NCI-H2029 (cell line): ENCODE measurements at regions not wholly inside any gene's neighbourhood (a gene's known extent, or its start where the extent isn't known, plus 50 kb on each side); places are given as distances from the start of the nearest gene placed in this dataset.
A peak's percentile ranks its signal among the peaks of the same experiment; 100 is the strongest.
"Not testable (repeated sequence)": the region's sequence is repeated elsewhere in the genome, so short reads cannot be mapped to it uniquely, and the experiment has no call there.

ENCODE experiments used
- DNase-seq: peaks from one replicate; lab custom pipeline; 2025; lab: John Stamatoyannopoulos, UW

GRCh38 chr5:7088849-7089248 is 307.1 kb upstream of the ADCY2 start:
- no peak for DNase-seq

GRCh38 chr5:7094626-7095025 is 301.3 kb upstream of the ADCY2 start:
- no peak for DNase-seq

GRCh38 chr5:7096294-7096693 is 299.6 kb upstream of the ADCY2 start:
- DNase-seq: no peak

GRCh38 chr5:7105358-7105757 is 290.6 kb upstream of the ADCY2 start:
- no peak for DNase-seq

- no peak for DNase-seq
These were observed 278.0 kb upstream of the ADCY2 start for GRCh38 chr5:7117961-7118360.

GRCh38 chr5:7131680-7132079 is 264.3 kb upstream of the ADCY2 start:
- no peak for DNase-seq

- DNase-seq: no peak
These were observed 249.1 kb upstream of the ADCY2 start for GRCh38 chr5:7146886-7147285.

GRCh38 chr5:7157083-7157482 is 238.9 kb upstream of the ADCY2 start:
- no peak for DNase-seq

GRCh38 chr5:7169240-7169878 is 226.6 kb upstream of the ADCY2 start:
- no peak for DNase-seq

GRCh38 chr5:7170785-7171184 is 225.2 kb upstream of the ADCY2 start:
- DNase-seq: not testable (repeated sequence)

GRCh38 chr5:7179364-7179763 is 216.6 kb upstream of the ADCY2 start:
- DNase-seq: no peak

GRCh38 chr5:7181841-7182240 is 214.1 kb upstream of the ADCY2 start:
- DNase-seq: no peak

- no peak for DNase-seq
These were observed 210.2 kb upstream of the ADCY2 start for GRCh38 chr5:7185742-7186141.

GRCh38 chr5:7186818-7187217 is 209.1 kb upstream of the ADCY2 start:
- DNase-seq: no peak

- no peak for DNase-seq
These were observed 205.2 kb upstream of the ADCY2 start for GRCh38 chr5:7190712-7191250.

GRCh38 chr5:7192016-7192415 is 203.9 kb upstream of the ADCY2 start:
- no peak for DNase-seq

GRCh38 chr5:7202846-7203245 is 193.1 kb upstream of the ADCY2 start:
- DNase-seq: no peak

GRCh38 chr5:7207979-7208378 is 188.0 kb upstream of the ADCY2 start:
- DNase-seq: peak; percentile 8

GRCh38 chr5:7208938-7209337 is 187.0 kb upstream of the ADCY2 start:
- peak; percentile 58 for DNase-seq

- no peak for DNase-seq
These were observed 186.3 kb upstream of the ADCY2 start for GRCh38 chr5:7209658-7210057.

GRCh38 chr5:7210549-7210948 is 185.4 kb upstream of the ADCY2 start:
- DNase-seq: no peak

- DNase-seq: no peak
These were observed 182.4 kb upstream of the ADCY2 start for GRCh38 chr5:7213525-7213924.

GRCh38 chr5:7214906-7215416 is 181.0 kb upstream of the ADCY2 start:
- no peak for DNase-seq

GRCh38 chr5:7218141-7218540 is 177.8 kb upstream of the ADCY2 start:
- DNase-seq: no peak
